HEK293 (cell line): ENCODE measurements at regions not wholly inside any gene's neighbourhood (a gene's known extent, or its start where the extent isn't known, plus 50 kb on each side); places are given as distances from the start of the nearest gene placed in this dataset.
A peak's percentile ranks its signal among the peaks of the same experiment; 100 is the strongest.

Experiments
- CTCF ChIA-PET: fragments of 350-600 bp; formaldehyde crosslinking; extraction: SDS; loops from one replicate; lab custom pipeline; 2021; ENCODE audit warnings: antibody characterized with exemption; lab: Yijun Ruan, JAX
- POLR2A ChIA-PET: fragments of 300-600 bp; formaldehyde crosslinking; extraction: SDS; loops from one replicate; lab custom pipeline; 2020; ENCODE audit warnings: antibody characterized with exemption, inconsistent platforms; lab: Yijun Ruan, JAX
- H3K27ac ChIP-seq: fragments of 200-500 bp; sonication (Bioruptor generic); 2 replicates; pipeline ENCODE4 v1.5.1; 2014; ENCODE audit warnings: low read depth, low read length, control low read depth, inconsistent platforms; ENCODE audit errors: extremely low read depth
- H3K36me3 ChIP-seq, 2 experiments: fragments of 200-500 bp in 1 of 2; sonication (Bioruptor generic) in 1 of 2; 1 replicate in 1 of 2; 2 replicates in 1 of 2; pipeline ENCODE4 v1.5.1; 2014 to 2017; ENCODE audit warnings: inconsistent platforms in 2 of 2, low read length in 2 of 2; ENCODE audit not compliant: control insufficient read depth in 2 of 2, insufficient read depth in 1 of 2
- H3K4me1 ChIP-seq: fragments of 200-500 bp; sonication (Bioruptor generic); 2 replicates; pipeline ENCODE4 v1.5.1; 2014; ENCODE audit warnings: mild to moderate bottlenecking, low read length, inconsistent platforms; ENCODE audit not compliant: control insufficient read depth, insufficient read depth
- H3K4me3 ChIP-seq: 2 replicates; pipeline ENCODE4 v1.5.1; 2011; ENCODE audit warnings: low read depth, mild to moderate bottlenecking, control low read depth, low read length, moderate library complexity
- H3K9me3 ChIP-seq: fragments of 200-500 bp; sonication (Bioruptor generic); 2 replicates; pipeline ENCODE4 v1.5.1; 2014; ENCODE audit warnings: low read depth, low read length, inconsistent platforms; ENCODE audit not compliant: control insufficient read depth, insufficient read depth
- GLI4 ChIP-seq: fragments of 450-650 bp; formaldehyde crosslinking; IDR thresholded peaks from 2 replicates; pipeline ENCODE4 v1.5.1; 2016; ENCODE audit warnings: missing biosample characterization, missing genetic modification characterization
- HOXA7 ChIP-seq: sonication (generic); formaldehyde crosslinking; IDR thresholded peaks from 2 replicates; pipeline ENCODE4 v1.8.1; 2022; ENCODE audit warnings: missing genetic modification reagents, borderline replicate concordance
- IKZF3 ChIP-seq: fragments of 450-650 bp; IDR thresholded peaks from 2 replicates; pipeline ENCODE4 v1.5.0; 2018; ENCODE audit warnings: missing biosample characterization, mild to moderate bottlenecking, missing genetic modification characterization, moderate library complexity
- KLF7 ChIP-seq: fragments of 450-650 bp; formaldehyde crosslinking; IDR thresholded peaks from 2 replicates; pipeline ENCODE4 v1.5.1; 2016; ENCODE audit warnings: missing biosample characterization, missing genetic modification characterization, borderline replicate concordance
- PATZ1 ChIP-seq: fragments of 450-650 bp; formaldehyde crosslinking; IDR thresholded peaks from 2 replicates; pipeline ENCODE4 v1.5.1; 2016; ENCODE audit warnings: missing biosample characterization, missing genetic modification characterization
- TRIM28 ChIP-seq: IDR thresholded peaks from 2 replicates; pipeline ENCODE4 v1.6.1; 2011; ENCODE audit warnings: low read length, control low read depth, borderline replicate concordance
- ZBTB20 ChIP-seq: fragments of 450-650 bp; formaldehyde crosslinking; IDR thresholded peaks from 2 replicates; pipeline ENCODE4 v1.5.1; 2016; ENCODE audit warnings: missing biosample characterization, missing genetic modification characterization
- ZBTB26 ChIP-seq: fragments of 450-650 bp; formaldehyde crosslinking; optimal IDR thresholded peaks from 2 replicates; pipeline ENCODE3; 2016; ENCODE audit warnings: missing biosample characterization, mild to moderate bottlenecking, missing genetic modification characterization
- ZNF114 ChIP-seq: fragments of 450-650 bp; formaldehyde crosslinking; IDR thresholded peaks from 2 replicates; pipeline ENCODE4 v1.5.0; 2017; ENCODE audit warnings: missing biosample characterization, missing genetic modification characterization
- ZNF133 ChIP-seq: fragments of 450-650 bp; formaldehyde crosslinking; IDR thresholded peaks from 2 replicates; pipeline ENCODE4 v1.5.1; 2016; ENCODE audit warnings: missing biosample characterization, missing genetic modification characterization
- ZNF184 ChIP-seq: fragments of 450-650 bp; IDR thresholded peaks from 2 replicates; pipeline ENCODE4 v1.5.1; 2018; ENCODE audit warnings: missing biosample characterization, mild to moderate bottlenecking, missing genetic modification characterization
- ZNF2 ChIP-seq: fragments of 450-650 bp; formaldehyde crosslinking; IDR thresholded peaks from 2 replicates; pipeline ENCODE4 v1.5.1; 2016; ENCODE audit warnings: missing biosample characterization, missing genetic modification characterization
- ZNF202 ChIP-seq: fragments of 450-650 bp; formaldehyde crosslinking; IDR thresholded peaks from 2 replicates; pipeline ENCODE4 v1.5.1; 2016; ENCODE audit warnings: missing biosample characterization, missing genetic modification characterization, borderline replicate concordance
- ZNF248 ChIP-seq: fragments of 450-650 bp; formaldehyde crosslinking; IDR thresholded peaks from 2 replicates; pipeline ENCODE4 v1.5.1; 2017; ENCODE audit warnings: missing biosample characterization, missing genetic modification characterization
- ZNF274 ChIP-seq, 2 experiments: fragments of 200-500 bp in 1 of 2; fragments of 450-650 bp in 1 of 2; sonication (Bioruptor generic) in 1 of 2; formaldehyde crosslinking in 1 of 2; IDR thresholded peaks; 2 replicates each; pipeline versions ENCODE4 v1.5.1 to v1.6.1; 2014 to 2016; ENCODE audit warnings: borderline replicate concordance in 1 of 2, inconsistent platforms in 1 of 2, low read length in 1 of 2, missing biosample characterization in 1 of 2, missing genetic modification characterization in 1 of 2
- ZNF280C ChIP-seq: fragments of 450-650 bp; formaldehyde crosslinking; IDR thresholded peaks from 2 replicates; pipeline ENCODE4 v1.5.1; 2016; ENCODE audit warnings: missing biosample characterization, missing genetic modification characterization
- ZNF335 ChIP-seq: fragments of 450-650 bp; formaldehyde crosslinking; conservative IDR thresholded peaks from 2 replicates; pipeline ENCODE4 v1.5.1; 2016; ENCODE audit warnings: missing biosample characterization, missing genetic modification characterization
- ZNF530 ChIP-seq: fragments of 450-650 bp; formaldehyde crosslinking; IDR thresholded peaks from 2 replicates; pipeline ENCODE4 v1.5.1; 2016; ENCODE audit warnings: low read depth, missing biosample characterization, missing genetic modification characterization
- ZSCAN16 ChIP-seq: fragments of 450-650 bp; formaldehyde crosslinking; IDR thresholded peaks from 2 replicates; pipeline ENCODE4 v1.5.1; 2016; ENCODE audit warnings: missing biosample characterization, missing genetic modification characterization

DNA sequence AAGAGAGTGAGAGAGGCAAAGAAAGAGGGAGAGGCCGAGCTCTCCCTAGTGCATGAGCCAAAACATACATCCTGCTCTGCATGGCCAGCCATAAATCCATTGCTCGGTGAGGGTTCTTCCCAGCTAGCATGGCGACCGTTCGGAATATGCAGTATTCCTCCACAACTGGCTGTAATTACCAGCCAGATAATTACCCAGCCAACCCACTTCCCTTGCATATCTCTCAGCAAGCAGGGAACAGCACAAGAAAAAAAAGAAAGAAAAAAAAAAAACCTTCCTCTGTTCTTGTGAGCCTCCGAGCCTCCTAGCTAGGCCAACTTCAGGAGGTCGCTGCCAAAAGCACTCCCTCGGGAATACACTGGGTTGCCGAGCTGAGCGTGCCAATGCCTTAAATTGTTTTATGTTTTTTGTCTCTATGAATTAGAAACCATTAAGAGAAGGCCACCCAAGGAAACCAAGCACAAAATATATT, 567.9 kb downstream of the MED13L start:
- TF ChIP-seq ZNF202 (tag by site-specific recombination) (no peak), ZNF133 (tag by site-specific recombination) (no peak), ZBTB20 (tag by site-specific recombination) (peak; percentile 40; the same call in 1 of the 2 replicates), GLI4 (tag by site-specific recombination) (no peak)
- Histone ChIP-seq H3K27ac (no peak overlapping the region), H3K4me3 (no peak overlapping the region), H3K36me3 (no peaks in the 10 kb centered on the region), H3K9me3 (no peaks in the 10 kb centered on the region), H3K4me1 (no peaks in the 10 kb centered on the region)
- ChIA-PET CTCF (no interaction called here), POLR2A (no interaction called here)

GRCh38 chr12:115708801-115709200, 568.7 kb downstream of the MED13L start:
- H3K27ac ChIP-seq = no peak overlapping the region
- POLR2A ChIA-PET = no interaction called here
- CTCF ChIA-PET = no interaction called here
- no peak overlapping the region for H3K4me3 ChIP-seq
- no peaks in the 10 kb centered on the region for H3K9me3 ChIP-seq
- TF ChIP-seq ZNF114 (tag by site-specific recombination) (no peak), PATZ1 (tag by site-specific recombination) (no peak)
- TF ChIP-seq, all 188 proteins: peak for 0
- Histone ChIP-seq H3K36me3 (no peaks in the 10 kb centered on the region), H3K4me1 (no peaks in the 10 kb centered on the region)

- POLR2A ChIA-PET = no interaction called here
- peaks cover 8% of the 10 kb centered on the region for H3K4me1 ChIP-seq
- CTCF ChIA-PET = no interaction called here
- H3K36me3 ChIP-seq = no peaks in the 10 kb centered on the region
- H3K9me3 ChIP-seq = no peaks in the 10 kb centered on the region
- no peak overlapping the region for H3K27ac ChIP-seq
- TF ChIP-seq ZNF184 (tag by site-specific recombination) (no peak), ZNF280C (no peak), IKZF3 (tag by site-specific recombination) (no peak), ZNF530 (tag by site-specific recombination) (no peak), ZNF2 (tag by site-specific recombination) (no peak), HOXA7 (CRISPR knock-in tag) (no peak), ZNF335 (no peak), TRIM28 (no peak), ZNF274 (IDR thresholded peaks at IDR 0.05; ENCODE audit: low read length) (no peak), ZNF274 (tag by site-specific recombination; IDR thresholded peaks at IDR 0.05; ENCODE audit: borderline replicate concordance) (no peak), ZBTB26 (tag by site-specific recombination) (no peak), ZSCAN16 (no peak), ZNF248 (no peak), KLF7 (no peak)
- H3K4me3 ChIP-seq = no peak overlapping the region
Measured at GRCh38 chr12:115700896-115701465, 576.5 kb downstream of the MED13L start.
